ENCODE measurements at regions not wholly inside any gene's neighbourhood (a gene's known extent, or its start where the extent isn't known, plus 50 kb on each side); places are given as distances from the start of the nearest gene placed in this dataset.
"Not testable (repeated sequence)": the region's sequence is repeated elsewhere in the genome, so short reads cannot be mapped to it uniquely, and the experiment has no call there.

GRCh38 chr1:120544434-120544833 is 129.6 kb downstream of the NBPF8 start:
- ATAC-seq (peak; percentile 66), DNase-seq (ENCODE audit: low spot score) (peak; percentile 66)

- not testable (repeated sequence) for ATAC-seq; DNase-seq (ENCODE audit: low spot score)
Observed at GRCh38 chr1:120550335-120550734, 135.5 kb downstream of the NBPF8 start.

- DNase-seq (ENCODE audit: low spot score): not testable (repeated sequence)
- peak; percentile 17 for ATAC-seq
Observed at GRCh38 chr1:120552190-120552589, 137.4 kb downstream of the NBPF8 start.

GRCh38 chr1:120557605-120558302 is 142.9 kb downstream of the NBPF8 start:
- DNase-seq (ENCODE audit: low spot score): not testable (repeated sequence)
- ATAC-seq: peak; percentile 8

- ATAC-seq: peak; percentile 86
- DNase-seq (ENCODE audit: low spot score): peak; percentile 84
Observed at GRCh38 chr1:120558303-120559060, 143.6 kb downstream of the NBPF8 start.

- DNase-seq (ENCODE audit: low spot score); ATAC-seq: not testable (repeated sequence)
Observed at GRCh38 chr1:120561767-120562166, 146.9 kb downstream of the NBPF8 start.

GRCh38 chr1:120565396-120565795 is 150.6 kb downstream of the NBPF8 start:
- peak; percentile 57 for ATAC-seq
- DNase-seq (ENCODE audit: low spot score): not testable (repeated sequence)

- ATAC-seq; DNase-seq (ENCODE audit: low spot score): not testable (repeated sequence)
Observed at GRCh38 chr1:120567620-120568019, 152.8 kb downstream of the NBPF8 start.

- not testable (repeated sequence) for DNase-seq (ENCODE audit: low spot score); ATAC-seq
Observed at GRCh38 chr1:120575201-120575600, 148.5 kb upstream of the NBPF26 start.

- not testable (repeated sequence) for DNase-seq (ENCODE audit: low spot score); ATAC-seq
Observed at GRCh38 chr1:120582135-120582534, 141.6 kb upstream of the NBPF26 start.

- not testable (repeated sequence) for ATAC-seq
Observed at GRCh38 chr1:120586053-120586452, 137.7 kb upstream of the NBPF26 start.

GRCh38 chr1:120588811-120589210 is 134.9 kb upstream of the NBPF26 start:
- peak; percentile 87 for ATAC-seq
- DNase-seq (ENCODE audit: low spot score): not testable (repeated sequence)

More at GRCh38 chr1:120586053-120586452, 137.7 kb upstream of the NBPF26 start:
- DNase-seq (ENCODE audit: low spot score): not testable (repeated sequence)

- ATAC-seq; DNase-seq (ENCODE audit: low spot score): not testable (repeated sequence)
Observed at GRCh38 chr1:120591774-120592173, 132.0 kb upstream of the NBPF26 start.

- ATAC-seq; DNase-seq (ENCODE audit: low spot score): not testable (repeated sequence)
Observed at GRCh38 chr1:120592943-120593342, 130.8 kb upstream of the NBPF26 start.

- DNase-seq (ENCODE audit: low spot score): not testable (repeated sequence)
- peak; percentile 55 for ATAC-seq
Observed at GRCh38 chr1:120593648-120594047, 130.1 kb upstream of the NBPF26 start.

- peak; percentile 51 for ATAC-seq
Observed at GRCh38 chr1:120598331-120598951, 125.3 kb upstream of the NBPF26 start.

GRCh38 chr1:120599511-120599910 is 124.2 kb upstream of the NBPF26 start:
- peak; percentile 56 for ATAC-seq
- DNase-seq (ENCODE audit: low spot score): not testable (repeated sequence)

More at GRCh38 chr1:120598331-120598951, 125.3 kb upstream of the NBPF26 start:
- not testable (repeated sequence) for DNase-seq (ENCODE audit: low spot score)

- peak; percentile 82 for ATAC-seq
- not testable (repeated sequence) for DNase-seq (ENCODE audit: low spot score)
Observed at GRCh38 chr1:120600442-120601041, 123.2 kb upstream of the NBPF26 start.

GRCh38 chr1:120607882-120608281 is 115.9 kb upstream of the NBPF26 start:
- not testable (repeated sequence) for ATAC-seq; DNase-seq (ENCODE audit: low spot score)

- DNase-seq (ENCODE audit: low spot score): not testable (repeated sequence)
- ATAC-seq: peak; percentile 82
Observed at GRCh38 chr1:120608314-120609014, 115.3 kb upstream of the NBPF26 start.
